IPS-NIHi11 (cell line): ENCODE measurements at regions not wholly inside any gene's neighbourhood (a gene's known extent, or its start where the extent isn't known, plus 50 kb on each side); places are given as distances from the start of the nearest gene placed in this dataset.

ENCODE experiments used
- DNase-seq: peaks from one replicate; pipeline ENCODE4 v3.0.0; 2012; ENCODE audit warnings: mixed read lengths, low spot score

DNA sequence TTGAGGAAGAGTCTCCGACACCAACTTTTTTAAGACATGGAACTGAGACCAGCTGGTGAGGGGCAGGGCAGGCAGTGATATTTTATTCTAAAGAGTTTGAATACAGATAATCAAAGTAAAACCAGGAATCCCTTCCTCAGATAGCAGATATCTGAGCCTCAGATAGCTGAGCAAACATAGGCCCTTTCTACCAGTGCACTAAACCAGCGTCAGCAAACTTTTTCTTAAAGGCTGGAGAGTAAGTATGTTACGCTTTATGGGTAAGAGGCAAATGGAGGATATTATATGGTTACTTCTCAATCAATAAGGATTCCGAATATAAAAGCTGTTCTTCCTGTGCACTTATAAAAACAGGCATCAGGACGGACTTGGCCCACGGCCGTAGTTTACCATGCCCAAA, 73.9 kb downstream of the WNT5A start:
- DNase-seq, result no peak

DNA sequence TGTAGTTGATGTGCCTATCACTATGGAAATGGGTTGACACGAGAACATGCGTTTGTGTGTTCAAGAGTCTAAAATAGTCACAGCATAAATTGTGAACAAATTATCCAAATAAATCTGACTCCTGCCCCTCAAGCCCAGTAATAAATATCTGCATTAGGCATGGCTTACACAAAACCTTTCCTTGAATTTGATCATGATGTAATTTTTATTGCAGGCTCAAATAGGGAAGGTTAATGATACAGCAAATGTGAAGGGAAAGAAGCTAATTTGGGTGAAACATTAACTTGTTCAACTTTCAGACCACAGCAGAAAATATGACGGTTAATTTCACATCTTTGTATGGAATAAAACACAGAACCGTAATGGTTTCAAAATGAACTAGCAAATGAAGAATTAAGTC, 74.6 kb downstream of the WNT5A start:
- DNase-seq, result no peak

DNA sequence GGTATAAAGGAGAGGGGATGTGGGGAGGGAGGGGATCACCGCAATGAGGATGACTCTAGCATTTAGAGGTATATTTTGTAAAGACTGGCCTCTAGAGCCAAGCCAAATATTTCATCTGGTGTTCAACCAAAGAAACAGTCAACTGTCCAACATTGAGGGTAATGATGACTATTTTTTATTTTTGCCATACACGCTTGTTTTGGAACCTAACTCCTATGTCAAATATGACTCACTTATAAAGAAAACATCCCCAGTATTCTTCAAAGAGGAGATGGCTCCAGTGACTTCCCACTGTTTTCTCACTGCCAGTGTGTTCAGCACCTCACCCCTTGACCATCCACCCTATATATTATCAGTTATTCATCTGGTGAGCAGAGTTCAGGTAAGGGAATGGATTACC, 77.3 kb downstream of the WNT5A start:
- DNase-seq, result no peak

DNA sequence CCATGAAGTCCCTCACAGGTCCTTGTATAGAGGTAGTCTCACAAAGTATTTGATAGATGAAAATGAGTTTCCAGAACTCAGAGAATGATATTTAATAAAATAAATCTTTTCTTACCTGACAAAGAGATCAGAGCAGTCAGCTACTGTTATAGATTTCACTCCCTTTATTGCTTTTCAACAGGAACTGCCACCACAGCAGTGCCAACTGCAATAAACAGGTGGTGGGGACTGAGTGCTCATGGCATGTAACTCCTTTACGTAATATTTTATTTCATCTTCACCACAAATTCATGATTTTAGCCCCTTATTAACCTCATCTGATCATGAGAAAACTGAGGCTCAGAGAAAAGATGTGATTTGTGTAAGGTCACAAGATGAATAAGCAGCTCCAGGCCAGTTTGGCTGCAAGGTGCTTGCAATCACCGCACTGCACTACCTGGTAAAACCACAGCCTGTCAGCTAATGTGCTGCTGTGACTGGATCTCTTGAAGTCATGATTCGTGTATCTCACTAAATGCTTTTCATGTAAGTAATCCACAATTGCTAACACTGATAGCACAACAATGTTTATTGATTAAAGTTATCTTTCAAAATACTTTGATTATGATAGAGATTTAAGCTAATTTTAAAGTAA, 78.8 kb downstream of the WNT5A start:
- no peak for DNase-seq

DNA sequence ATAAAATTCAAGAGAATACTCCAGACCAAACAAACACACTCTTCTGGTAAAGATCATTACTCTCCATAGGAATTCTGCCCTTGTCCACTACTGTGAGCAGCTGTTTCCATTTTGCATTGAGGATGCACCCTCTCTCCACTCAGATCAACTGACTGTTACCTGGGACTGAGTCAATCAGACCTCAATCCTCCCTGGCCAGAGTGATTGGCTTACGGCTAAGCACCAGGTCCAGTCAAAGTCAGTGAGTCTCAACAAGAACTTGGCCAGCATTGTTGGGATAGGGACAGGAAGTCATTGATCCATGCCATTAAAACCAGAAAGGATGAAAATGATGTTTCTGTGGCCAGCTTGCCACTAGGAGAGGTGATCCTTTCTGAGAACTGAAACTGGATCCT, 79.7 kb downstream of the WNT5A start:
- DNase-seq, result no peak

DNA sequence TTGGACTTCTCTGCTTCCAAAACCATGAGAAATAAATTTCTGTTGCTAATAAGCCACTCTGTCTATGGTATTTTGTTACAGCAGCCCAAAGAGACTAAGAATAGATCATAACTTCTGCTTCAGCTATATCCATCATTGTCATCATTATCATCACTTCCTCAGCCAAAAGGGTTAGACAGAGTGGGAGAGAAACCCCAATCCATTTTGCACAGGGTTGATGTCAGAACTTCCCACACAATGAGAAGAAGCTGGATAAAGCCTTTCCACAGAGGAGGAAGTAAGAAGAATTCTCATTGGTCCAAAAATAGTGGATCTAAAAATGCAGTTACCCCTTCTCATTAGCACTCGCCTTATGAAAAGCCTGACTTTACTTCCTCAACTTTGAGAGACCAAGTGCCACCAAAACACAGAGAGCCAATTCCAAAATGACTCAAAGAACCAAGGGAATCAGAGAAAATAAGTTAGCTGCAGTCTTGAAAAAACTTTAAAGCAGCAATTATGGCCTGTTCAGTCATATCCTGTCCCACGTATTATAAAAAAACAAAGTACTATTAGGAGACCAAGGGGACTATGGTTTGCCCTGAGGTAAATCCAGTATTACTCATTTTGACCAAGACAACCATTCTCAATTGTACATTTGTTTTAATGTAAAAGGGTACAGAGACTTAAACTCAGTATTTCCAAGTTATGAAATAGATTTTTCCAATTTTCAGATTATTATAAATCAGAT, 80.2 kb downstream of the WNT5A start:
- no peak for DNase-seq

DNA sequence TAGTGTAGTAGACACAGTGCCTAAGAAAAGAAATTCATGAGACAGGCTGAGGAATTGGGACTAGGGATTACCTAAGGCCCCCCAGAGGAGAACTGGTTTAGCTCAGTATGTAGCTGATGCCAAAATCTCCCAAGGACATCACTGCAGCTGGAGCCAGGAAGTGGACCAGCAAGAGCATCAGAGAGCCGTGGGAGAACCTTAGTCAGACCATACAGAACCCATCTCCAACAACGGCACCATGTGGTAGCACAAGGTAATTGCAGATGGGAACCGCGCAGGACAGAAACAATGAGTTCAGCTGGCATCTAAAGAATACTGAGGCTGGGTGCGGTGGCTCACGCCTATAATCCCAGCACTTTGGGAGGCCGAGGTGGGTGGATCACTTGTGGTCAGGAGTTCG, 81.7 kb downstream of the WNT5A start:
- DNase-seq, result peak; percentile 61

DNA sequence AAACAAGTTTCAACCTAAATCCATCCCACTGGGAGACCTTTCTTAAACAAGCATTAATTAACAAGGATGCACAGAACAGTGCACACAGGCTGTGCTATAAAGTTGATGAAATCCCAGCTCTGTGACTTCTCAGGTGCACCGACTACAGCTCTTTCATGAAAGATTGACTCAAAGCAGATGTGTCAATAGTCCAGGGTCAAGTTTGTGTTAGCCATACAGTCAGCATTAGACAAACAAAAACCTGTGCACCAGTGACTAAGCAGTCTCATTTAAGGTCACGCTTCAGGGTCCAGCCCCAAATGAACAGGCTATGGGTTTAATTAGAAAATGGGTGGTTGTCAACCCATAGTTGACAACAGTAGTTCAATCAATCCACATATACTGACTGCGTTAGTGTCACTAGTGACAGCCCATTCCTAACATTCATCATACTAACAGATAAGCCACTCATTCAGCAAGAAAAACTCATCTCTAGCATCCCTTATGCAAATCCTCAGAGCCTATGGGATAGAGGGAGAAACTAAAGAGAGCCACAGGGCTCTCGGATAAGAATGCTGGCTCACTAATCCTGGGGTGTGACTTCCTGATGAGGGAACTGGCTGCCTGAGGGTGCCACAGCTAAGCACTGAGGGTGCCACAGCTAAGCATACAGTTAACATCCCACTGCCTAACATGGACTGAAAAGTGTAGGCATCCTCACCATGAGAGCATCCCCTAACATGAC, 84.1 kb downstream of the WNT5A start:
- no peak for DNase-seq

DNA sequence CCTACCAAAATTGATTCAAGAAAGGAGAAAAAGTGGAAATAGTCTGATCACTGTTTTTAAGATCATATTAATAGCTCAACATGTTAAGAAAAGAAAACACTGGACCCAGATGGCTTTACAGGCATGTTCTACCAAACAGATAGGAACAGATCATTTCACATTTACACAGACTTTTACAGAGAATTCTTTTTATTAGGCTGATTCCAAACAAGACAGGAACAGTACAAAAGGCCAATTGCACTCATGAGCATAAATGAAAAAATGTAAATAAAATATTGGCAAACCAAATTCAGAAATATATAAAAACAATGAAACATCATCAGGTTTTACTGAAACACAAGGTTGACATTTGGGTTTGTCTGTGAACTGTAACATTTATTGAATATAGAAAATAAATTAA, 106.5 kb downstream of the WNT5A start:
- no peak for DNase-seq

DNA sequence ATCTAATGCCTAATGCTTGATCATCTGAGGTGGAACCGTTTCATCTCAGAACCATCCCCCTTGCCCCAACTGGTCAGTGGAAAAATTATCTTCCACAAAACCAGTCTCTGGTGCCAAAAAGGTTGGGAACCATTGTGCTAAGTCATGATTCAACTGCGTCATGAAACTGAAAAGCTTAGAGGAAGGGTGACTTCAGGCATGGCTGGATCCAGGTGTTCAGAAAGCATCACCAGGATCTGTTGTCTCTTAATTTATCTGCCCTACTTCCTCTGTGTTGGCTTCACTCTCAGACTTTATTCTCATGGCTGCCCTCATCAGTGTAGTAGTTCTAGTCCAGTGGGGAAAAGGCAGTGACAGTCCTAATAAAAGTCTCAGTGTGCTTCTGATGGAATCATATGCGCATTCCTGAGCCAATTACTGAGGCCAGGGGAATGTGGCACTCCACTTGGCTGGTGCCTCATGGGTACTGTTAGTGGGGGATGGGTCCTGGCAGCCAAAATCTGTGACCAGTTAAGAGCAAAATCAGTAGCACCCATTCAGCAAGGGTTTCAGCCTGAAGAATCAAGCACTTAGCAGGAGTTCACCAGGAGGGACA, 110.3 kb downstream of the WNT5A start:
- DNase-seq, result no peak

DNA sequence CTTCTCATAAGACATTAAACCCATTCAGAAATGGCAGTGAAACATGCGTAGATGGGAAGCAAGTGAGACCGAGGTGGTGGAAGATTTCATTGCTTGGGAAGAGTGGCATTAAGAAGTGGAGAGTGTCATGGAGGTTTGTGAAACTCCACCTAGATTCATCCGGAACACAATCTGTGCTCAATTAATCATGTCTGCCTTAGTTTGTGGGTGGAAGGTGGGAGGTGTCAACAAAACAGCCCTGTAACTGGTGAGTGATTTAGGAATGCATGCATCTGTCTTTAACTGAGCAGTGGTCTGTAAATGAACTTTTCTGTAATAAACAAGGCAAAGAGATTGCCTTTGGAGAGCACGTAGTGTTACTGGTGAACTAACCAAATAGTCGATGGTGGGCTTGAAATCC, 113.7 kb downstream of the WNT5A start:
- DNase-seq, result peak; percentile 7

DNA sequence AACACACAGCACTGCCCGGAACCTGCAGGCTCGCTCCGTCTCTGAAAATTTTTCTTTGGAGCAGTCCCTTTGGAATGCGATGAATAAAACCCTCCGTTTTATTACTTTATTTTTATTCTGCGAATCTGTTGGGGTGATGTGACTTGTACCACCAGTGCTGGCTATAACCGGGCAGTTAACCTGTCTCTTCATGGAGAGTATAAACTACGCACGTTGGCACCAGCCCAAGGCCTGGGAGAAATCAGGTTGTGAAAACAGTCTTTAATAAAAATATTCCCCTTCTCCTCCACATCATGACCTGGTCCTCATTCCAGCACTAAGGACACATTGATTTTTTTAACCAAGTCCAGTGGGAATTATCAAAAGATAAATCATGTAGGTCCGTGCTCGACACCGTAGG, 116.8 kb downstream of the WNT5A start:
- no peak for DNase-seq

DNA sequence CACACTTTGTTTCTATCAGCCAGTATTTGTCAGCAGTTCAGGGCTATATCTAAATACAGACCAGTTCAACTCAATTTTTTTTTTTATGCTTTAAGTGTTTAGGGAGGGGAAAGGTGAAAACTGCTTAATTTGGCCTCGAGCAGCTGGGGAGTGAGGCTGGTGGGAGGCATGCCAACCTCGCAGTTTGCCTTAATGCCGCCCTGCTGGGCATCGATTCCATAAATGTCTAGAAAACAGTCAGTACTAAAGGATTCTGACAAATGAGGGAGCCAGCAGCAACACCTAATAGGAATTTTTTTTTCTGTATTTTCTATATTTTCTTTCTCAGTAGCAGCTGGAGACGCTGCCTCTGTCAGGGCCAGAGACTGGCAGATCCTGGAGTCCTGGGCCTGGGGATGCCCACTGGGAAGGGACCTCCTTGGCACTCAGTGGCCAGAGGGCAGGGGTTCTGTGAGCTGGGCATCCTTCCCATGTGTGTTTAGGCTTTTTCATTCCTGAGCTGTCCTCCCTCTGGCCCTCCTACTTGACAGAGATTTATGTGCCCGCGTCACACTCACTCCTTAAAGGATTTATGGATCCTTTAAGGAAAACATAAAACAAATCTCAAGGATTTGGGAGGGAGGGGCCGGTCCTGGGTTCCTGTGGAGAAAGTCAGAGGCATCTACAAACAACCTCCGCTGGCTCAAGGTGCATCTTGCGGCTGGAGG, 117.8 kb downstream of the WNT5A start:
- no peak for DNase-seq

DNA sequence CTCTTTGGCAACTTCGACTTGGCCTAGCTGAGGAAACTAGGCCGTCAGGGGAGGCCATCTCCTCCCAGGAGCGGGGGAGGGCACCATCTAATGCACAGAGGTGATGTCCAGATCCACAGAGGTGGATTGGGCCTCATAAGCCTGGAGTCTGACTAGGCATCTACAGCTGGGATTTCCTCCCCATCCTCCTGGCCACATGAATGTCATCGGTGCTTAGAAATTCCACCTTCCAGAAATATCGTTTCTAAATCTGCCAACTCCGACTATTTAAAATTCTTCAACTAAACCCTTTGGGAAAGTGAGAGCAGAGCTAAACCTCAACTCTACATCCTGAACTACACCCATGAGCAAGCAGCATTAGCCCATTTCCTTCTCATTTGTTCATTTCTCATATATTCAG, 118.7 kb downstream of the WNT5A start:
- no peak for DNase-seq

DNA sequence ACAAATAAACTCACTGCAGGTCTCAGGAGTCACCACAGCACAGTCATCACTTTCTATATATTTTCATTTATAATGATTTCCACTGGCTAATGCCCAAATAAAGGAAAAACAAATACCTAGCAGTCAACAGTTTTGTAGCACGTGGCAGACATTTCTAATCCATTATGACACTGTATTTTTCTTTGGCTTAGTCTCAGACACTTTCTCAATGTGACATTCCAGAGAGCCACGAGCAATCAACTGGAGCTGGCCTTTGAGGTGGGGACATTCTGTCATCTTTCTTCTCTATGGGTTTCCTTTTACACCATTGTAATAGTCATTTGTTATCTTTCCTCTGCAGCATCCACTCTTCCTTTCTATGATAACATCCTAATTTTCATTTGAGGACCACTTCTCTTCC, 119.7 kb downstream of the WNT5A start:
- no peak for DNase-seq

DNA sequence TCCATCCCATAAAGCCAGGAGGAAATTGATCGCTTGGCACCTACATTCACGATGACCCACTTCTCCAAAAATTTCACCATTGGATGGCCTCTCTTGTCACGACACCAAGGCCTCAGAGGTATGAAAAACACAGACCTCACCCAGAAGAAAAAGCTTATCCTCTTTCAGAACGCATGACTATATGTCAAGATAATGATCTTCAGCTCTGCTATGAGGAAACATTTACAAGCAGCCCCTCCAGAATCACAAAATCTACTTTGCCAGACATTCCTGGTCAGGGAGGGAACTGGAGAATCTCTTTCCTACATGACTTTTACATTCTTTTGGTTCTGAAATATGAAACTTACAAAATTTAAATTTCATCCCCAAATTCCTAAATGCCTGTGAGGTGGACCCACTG, 122.7 kb downstream of the WNT5A start:
- no peak for DNase-seq

DNA sequence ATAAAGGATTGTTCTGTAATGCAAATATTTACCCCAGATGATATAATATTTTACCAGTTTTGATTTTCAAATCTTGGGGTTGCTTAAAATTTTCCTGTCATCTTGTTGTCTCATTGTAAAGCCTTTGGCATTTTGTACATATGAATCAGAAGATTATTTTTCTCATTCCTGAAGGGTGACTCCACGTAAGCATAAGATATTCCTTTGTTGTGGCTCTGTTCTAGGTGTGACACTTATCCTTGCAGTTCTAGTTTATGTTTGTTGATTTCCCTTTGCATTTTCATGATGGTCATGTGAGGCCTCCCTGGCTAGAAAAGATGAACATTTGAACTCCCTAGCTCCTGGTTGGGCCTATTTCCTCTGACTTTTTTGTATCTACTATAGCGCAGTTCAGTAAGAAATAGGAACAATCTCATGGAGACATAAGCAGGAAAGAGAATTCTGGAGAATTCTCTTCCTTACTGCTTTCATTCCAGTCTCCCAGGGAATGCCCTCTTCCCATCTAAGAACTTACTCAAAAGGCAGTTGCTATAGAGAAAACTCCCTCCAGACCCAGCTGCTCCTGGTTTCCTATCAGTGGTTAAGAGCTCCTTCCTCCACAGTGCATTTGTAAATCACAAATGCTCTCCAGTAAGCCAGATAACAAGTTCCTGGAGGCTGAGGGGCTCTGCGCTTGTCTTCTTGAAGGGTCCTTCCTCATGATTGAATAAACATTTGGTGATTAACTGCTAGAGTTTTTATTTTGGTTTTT, 124.7 kb downstream of the WNT5A start:
- DNase-seq, result no peak

DNA sequence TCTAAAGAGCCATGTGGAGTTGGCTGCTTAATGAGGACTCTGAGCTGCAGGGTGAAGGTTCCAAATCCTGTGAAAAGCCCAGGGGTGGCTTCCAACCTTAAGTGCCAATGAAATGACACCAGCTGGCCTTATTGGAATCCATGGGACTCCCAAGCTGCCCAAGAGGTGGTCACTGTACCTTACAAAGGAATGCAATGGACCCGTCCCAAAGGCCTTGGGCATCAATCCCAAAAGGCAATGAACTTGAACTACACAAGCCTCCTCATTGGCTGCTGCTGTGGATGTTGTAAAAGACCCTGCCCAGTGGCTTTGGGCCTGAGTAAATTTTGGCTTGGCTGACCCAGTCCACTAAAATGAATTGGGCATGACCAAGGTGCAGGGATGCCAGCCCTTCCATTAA, 129.3 kb downstream of the WNT5A start:
- DNase-seq, result no peak

DNA sequence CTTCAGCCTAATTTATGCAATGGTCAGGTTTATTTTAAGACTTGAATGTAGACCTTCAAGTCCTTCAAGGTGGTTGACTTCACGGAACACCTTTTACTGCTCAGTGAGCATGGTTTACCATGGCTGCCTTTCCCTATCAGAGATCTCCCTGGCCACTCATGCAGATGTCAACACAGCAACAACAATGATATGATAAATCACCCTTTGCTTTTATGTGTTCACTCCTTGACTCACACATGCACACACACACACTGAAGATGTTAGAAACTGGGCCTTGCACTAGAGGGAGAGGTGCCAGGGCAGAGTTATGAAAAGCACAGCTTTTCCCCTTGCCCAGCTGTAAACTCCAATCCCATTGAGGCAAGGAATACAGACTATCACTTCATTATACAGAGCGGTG, 134.4 kb downstream of the WNT5A start:
- no peak for DNase-seq

DNA sequence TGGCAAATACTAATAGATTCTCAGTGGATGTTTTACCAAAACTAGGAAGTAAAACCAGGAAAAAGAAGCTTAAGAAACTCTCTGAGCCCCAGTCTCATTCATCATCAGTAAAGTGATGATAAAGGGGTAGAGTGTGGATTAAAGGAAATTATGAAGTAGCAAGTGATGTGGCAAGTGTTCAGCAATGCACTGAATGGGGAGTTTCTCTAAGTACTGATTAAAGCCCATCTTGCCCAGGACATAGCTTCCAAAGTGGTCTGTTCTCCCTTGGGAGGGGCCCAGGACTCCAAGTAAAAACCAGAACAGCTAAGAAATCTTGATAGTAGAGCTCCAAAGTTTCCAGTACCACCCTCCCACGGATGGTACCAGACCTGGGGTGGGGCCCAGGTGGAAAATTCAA, 137.3 kb downstream of the WNT5A start:
- no peak for DNase-seq

DNA sequence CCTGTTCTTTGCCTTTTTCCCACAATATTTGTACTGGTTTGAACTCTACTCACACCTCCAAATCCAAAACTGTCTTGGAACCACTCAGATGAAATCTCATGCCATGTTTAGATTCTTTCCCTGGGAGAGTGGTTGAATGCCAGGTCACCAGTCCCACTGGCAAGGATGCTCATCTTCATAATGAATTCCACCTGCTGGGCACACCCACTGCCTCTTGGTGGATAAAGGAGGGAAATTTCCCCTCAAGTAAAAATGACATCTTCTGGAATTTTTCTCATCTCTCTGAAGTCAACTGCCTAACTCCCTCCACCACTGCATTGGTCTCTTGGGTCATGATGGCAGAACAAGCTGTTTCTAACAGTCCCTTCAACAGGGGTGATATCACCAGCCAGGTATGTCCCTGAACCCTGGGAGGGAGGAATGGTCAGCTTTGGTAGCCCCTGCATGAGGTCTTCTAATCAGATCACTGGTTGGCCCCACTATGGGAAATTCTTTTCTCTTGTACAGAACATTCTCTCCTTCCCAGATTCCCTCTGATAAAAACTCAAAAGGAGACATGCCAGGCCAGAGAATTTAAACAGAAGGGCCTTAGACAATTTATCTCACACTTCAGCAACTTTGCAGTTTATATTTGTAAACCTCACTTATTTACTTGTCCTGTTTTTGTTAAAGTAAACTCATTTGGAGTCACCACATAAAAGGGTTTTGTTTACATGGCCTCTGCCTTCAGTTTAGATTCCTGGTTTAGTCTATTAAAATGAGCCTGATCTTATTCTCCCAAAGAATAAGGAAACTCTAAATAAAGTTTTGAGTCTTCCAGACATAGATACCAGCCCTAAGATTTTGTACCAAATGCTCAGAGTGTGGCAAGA, 143.4 kb downstream of the WNT5A start:
- DNase-seq, result no peak
